Medulla oblongata (tissue), 1 donor: ENCODE measurements at regions not wholly inside any gene's neighbourhood (a gene's known extent, or its start where the extent isn't known, plus 50 kb on each side); places are given as distances from the start of the nearest gene placed in this dataset.

ENCODE experiments used
- DNase-seq: peaks from one replicate; pipeline ENCODE4 v3.0.0-alpha.2; 2015; ENCODE audit errors: extremely low spot score

DNA sequence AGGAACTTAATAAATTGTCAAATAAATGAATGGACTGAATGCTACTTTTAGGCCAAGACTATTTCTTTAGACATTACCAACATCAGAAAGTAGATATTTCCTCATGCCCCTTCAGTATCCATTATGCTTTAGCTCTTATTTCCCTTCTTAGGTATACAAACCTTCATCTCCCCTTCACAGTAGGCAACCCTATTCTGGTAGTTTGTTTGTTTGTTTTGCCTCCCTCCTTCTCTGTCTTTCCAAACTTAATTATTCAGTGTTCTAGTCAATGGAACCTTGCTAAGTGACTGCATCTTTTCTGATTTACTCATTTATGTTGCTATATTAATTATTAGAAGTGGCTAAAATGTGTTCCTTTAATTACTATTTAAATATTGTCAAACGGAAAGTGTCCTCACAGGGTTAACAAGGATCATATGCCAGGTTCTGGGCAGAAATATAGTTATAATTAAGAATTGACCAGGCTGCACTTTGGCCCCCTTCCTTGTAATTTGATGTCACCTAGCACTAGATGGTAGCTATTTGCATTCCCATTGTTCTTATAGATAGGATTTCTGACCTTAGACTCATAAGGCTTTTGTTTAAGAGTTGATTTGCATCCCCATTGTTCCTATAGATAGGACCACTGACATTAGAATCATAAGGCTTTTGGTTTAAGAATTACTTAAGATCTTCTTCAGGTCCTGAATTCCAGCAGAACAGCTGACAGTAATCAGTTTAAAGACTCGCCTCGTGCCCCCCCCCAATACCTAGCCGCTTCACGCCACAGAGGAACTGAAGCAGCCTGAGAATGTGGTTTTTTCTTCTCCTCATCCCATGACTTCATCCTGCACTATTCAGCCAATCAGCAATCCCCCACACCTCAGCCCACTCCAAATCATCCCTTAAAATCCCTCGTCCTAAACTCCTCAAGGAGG is 84.4 kb upstream of the NUDT12 start:
- no peak for DNase-seq

DNA sequence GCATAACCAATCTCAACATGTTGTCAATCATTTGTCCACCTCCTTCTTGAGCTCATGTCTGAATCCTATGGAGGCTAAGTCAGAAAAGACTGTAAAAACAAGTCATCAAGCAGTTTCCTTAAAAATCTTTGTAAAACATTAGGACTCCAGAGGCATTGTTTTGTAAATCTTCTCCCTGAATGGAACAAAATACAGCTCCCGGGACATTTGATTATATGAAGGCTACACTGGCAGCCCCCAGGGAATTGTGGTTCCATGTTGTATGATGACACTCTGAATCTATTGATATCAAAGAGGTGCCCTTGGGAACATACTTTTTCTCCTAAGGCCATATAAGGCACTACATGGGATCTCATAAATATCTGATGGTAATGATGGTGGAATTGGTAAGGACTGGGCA is 83.2 kb upstream of the NUDT12 start:
- DNase-seq: no peak

DNA sequence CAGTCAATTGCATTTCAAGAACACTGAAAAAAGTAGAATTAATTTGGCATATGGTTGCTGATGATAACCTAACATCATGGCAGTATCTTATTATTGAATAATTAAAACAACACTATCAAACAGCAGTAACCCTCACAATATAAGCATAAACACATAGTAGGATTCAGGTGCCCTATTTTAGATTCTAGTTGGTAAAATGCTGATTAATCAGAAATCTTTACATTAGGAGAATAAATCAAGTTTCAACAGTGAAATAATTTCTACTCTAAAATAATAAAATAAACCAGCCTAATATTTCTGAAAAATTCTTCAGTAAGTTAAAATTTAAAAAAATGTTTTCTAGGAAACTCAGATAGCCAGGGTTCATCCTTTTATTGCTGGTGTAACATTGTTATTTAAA is 76.4 kb upstream of the NUDT12 start:
- no peak for DNase-seq

DNA sequence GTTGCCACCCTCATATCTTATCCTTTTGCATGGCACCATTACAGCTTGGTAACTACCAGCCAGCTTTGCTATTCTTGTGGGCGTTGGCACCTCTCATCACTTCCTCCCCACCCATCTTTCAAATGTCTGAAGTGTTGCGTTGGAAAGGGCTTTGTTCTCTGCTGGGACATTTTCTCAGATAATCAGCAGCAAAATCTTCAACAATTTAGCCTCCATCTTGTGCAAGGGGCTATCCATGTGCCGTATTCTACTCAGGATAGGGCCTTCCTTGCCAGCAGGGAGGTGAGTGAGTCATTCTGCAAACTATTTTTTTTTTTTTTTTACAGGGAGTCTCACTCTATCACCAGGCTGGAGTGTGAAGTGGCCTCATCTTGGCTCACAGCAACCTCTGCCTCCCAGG is 62.1 kb upstream of the NUDT12 start:
- DNase-seq: no peak

- no peak for DNase-seq
Measured at GRCh38 chr5:103624035-103624480, 61.5 kb upstream of the NUDT12 start.

DNA sequence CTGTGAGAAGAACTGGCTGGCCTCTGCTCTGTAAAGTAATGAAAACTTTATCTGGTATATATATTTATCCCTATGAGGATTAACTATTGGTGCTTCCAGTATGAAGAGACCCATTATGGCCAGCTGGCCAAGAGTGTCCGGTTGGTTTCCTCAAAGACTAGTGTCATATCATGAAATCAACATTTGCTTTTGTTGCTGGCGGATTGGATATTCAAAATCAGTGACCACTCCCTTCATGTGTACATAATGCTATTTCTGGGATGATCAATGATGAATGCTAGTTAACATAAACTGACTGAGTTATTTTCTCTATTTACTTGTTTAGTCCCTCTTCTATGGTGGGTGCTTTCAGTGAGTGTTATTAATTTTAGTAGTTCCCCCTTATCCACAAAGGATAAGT is 60.8 kb upstream of the NUDT12 start:
- no peak for DNase-seq

GRCh38 chr5:103621548-103621930 is 59.0 kb upstream of the NUDT12 start:
- no peak for DNase-seq

GRCh38 chr5:103620851-103621547 is 58.4 kb upstream of the NUDT12 start:
- DNase-seq: no peak

DNA sequence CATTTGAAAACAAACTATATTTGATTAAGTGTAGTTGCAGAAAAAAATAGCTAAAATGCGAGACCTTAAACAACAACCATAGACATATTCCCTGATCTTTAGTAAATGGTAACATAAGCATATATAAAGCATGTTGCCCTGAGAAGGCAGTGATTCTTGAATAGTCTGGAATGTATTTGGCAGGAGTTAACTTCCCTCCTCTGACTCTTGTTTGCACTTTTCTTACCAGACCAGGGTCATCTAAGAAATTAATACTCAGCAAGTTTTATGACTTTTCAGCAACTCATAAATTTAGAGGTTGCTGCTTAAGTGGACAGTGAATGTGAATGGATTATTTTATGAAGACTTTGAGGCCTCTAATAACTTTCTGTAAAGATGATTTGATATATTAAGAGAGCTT is 55.3 kb upstream of the NUDT12 start:
- DNase-seq: no peak

DNA sequence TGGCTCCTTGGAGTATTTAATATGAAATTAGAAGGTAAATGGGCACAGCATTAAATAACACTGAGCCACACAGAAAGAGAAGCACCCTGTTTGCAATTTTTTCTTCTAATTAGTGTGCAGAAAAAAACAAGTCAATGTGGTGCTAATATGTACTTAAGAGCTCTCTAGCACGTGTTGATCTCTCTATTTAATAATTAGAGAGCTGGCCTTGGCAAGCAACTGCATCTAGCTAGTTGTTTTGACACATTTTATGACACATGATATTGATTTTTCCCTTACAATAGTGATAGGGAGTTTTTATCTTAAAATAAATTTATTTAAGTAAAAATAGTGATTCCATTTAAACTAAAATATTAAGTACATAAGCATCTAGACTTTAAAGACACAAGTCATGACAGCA is 54.5 kb upstream of the NUDT12 start:
- no peak for DNase-seq

GRCh38 chr5:103612545-103612944 is 50.0 kb upstream of the NUDT12 start:
- DNase-seq: no peak
